Stimulated activated CD8-positive, alpha-beta memory T cell treated with anti-CD3 and anti-CD28 coated beads, Interleukin-12 subunit alpha, Interleukin-12 subunit beta, amount 100 ng/mL, for 24 hours (primary cell): ENCODE measurements at regions not wholly inside any gene's neighbourhood (a gene's known extent, or its start where the extent isn't known, plus 50 kb on each side); places are given as distances from the start of the nearest gene placed in this dataset.

Experiments
- DNase-seq: peaks from one replicate; pipeline ENCODE4 v3.0.0-alpha.2; 2020; ENCODE audit errors: extremely low read depth

- no peak for DNase-seq
Measured at GRCh38 chr18:77517901-77518300, 268.3 kb downstream of the GALR1 start.

- no peak for DNase-seq
Measured at GRCh38 chr18:77520767-77521166, 271.1 kb downstream of the GALR1 start.

- no peak for DNase-seq
Measured at GRCh38 chr18:77522051-77522675, 272.5 kb downstream of the GALR1 start.

GRCh38 chr18:77524909-77525308 lies 275.3 kb downstream of the GALR1 start:
- DNase-seq: no peak

- no peak for DNase-seq
Measured at GRCh38 chr18:77526962-77527361, 277.3 kb downstream of the GALR1 start.

- no peak for DNase-seq
Measured at GRCh38 chr18:77528872-77529271, 279.2 kb downstream of the GALR1 start.

- DNase-seq: no peak
Measured at GRCh38 chr18:77529492-77530176, 280.0 kb downstream of the GALR1 start.

- no peak for DNase-seq
Measured at GRCh38 chr18:77530732-77531131, 281.1 kb downstream of the GALR1 start.

- no peak for DNase-seq
Measured at GRCh38 chr18:77539860-77540259, 290.2 kb downstream of the GALR1 start.

GRCh38 chr18:77544792-77545191 lies 295.1 kb downstream of the GALR1 start:
- DNase-seq: no peak

GRCh38 chr18:77547757-77548156 lies 298.1 kb downstream of the GALR1 start:
- no peak for DNase-seq

- no peak for DNase-seq
Measured at GRCh38 chr18:77548790-77549420, 299.3 kb downstream of the GALR1 start.

- no peak for DNase-seq
Measured at GRCh38 chr18:77550625-77551024, 301.0 kb downstream of the GALR1 start.

- no peak for DNase-seq
Measured at GRCh38 chr18:77551055-77551454, 301.4 kb downstream of the GALR1 start.

GRCh38 chr18:77552945-77553344 lies 303.3 kb downstream of the GALR1 start:
- DNase-seq: no peak

- no peak for DNase-seq
Measured at GRCh38 chr18:77554061-77554460, 304.4 kb downstream of the GALR1 start.

GRCh38 chr18:77557046-77557587 lies 307.5 kb downstream of the GALR1 start:
- DNase-seq: no peak

GRCh38 chr18:77559274-77559910 lies 309.7 kb downstream of the GALR1 start:
- no peak for DNase-seq

- DNase-seq: no peak
Measured at GRCh38 chr18:77560341-77560992, 310.8 kb downstream of the GALR1 start.

- no peak for DNase-seq
Measured at GRCh38 chr18:77566604-77567003, 317.0 kb downstream of the GALR1 start.

GRCh38 chr18:77567205-77567604 lies 317.6 kb downstream of the GALR1 start:
- no peak for DNase-seq

GRCh38 chr18:77571743-77572142 lies 322.1 kb downstream of the GALR1 start:
- no peak for DNase-seq
